GM12865 (cell line): ENCODE measurements at regions not wholly inside any gene's neighbourhood (a gene's known extent, or its start where the extent isn't known, plus 50 kb on each side); places are given as distances from the start of the nearest gene placed in this dataset.

Source experiments
- DNase-seq: peaks from one replicate; pipeline ENCODE4 v3.0.0; 2010; ENCODE audit warnings: low read depth
- H3K4me3 ChIP-seq: 2 replicates; pipeline ENCODE4 v1.5.1; 2011; ENCODE audit warnings: mild to moderate bottlenecking, low read depth, low read length, control low read depth
- CTCF ChIP-seq: IDR thresholded peaks from 2 replicates; pipeline ENCODE4 v1.5.1; 2011; ENCODE audit warnings: low read length, control low read depth, low read depth, inconsistent platforms; ENCODE audit not compliant: insufficient read depth; ENCODE audit errors: missing control alignments

DNA sequence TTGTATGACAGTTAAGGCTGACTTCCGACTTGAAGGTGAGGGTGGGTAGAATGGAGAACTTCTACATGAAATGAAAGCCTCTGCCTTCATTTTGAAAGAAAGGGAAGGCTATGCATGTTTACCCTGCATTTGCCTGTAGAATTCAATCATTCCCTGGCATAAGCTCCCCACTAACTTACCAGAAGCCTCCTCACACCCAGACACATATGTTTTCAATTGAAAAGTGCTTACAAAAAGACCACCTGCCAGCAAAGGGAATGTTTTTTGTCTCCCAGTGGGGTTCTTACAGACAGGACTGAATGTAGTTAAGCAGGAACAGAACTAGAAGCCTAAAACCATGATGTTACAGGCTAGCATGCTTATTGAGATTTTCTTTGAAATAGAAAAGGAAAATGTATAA, 392.1 kb upstream of the HSF2 start:
- no peak overlapping the region for H3K4me3 ChIP-seq
- TF ChIP-seq CTCF, result no peak
- DNase-seq, result no peak

DNA sequence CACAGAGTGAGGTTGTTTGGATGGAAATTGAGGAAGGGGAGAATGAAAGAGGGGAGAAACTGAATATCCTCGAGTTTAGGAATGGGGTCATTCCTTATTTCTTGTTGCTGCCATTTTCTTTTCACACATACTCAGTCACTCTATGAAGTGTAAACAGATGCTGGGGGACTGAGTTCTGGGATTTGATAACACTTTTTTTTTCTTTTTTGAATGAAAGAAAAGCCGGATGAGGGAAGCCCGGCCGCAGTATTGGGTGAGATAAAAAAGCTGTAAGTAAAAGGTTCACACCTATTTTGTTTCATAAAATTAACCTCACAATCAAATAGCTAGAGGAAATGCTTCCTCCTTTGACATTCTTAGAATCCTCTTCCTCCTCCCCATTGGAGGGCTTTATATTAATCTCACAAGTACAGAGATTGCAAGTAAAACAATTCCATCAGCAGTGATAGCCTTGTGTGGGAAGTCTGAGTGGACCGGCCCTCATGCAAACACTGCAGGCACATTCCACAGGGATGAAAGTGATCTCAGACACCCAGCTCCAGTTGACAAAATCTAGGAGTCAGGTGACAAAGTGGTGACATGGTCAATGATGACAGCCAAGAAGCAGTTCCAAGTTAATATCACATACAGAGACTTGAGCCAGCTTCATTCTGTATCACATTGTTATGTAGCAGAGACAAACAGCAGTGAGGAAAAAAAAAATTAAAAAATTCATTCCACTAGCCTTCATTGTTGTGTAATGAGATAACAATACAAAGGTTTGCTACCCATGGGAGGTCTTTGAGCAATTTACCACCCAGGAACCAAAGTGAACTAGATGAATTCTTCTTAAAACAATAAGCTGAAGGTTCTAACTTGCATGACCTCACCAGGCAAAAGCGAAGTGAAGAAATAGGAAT, 391.1 kb upstream of the HSF2 start:
- DNase-seq, result no peak
- TF ChIP-seq CTCF, result no peak
- no peak overlapping the region for H3K4me3 ChIP-seq

- H3K4me3 ChIP-seq, result no peak overlapping the region
- DNase-seq, result no peak
- TF ChIP-seq CTCF, result no peak
These were observed 390.5 kb upstream of the HSF2 start for GRCh38 chr6:122009000-122009350.

DNA sequence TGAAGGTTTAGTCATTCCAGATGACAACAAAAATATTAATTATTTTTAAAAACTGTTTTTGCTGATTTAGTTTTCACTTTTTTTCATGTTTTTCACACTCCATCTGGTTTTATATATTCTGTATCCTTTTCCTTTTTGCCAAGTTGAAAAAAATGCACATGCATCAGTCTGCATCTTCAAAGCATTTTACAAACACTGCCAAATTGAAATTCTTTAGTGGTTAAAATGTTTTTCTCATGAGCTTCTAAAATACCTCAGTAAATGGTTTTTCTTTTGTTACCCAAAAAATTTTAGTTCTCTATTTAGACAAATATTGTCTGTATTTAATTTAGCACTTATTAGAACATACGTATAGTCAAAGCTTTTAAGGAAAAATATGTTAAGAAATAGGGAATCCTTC, 386.9 kb upstream of the HSF2 start:
- DNase-seq, result no peak
- H3K4me3 ChIP-seq, result no peak overlapping the region
- no peak for TF ChIP-seq CTCF

DNA sequence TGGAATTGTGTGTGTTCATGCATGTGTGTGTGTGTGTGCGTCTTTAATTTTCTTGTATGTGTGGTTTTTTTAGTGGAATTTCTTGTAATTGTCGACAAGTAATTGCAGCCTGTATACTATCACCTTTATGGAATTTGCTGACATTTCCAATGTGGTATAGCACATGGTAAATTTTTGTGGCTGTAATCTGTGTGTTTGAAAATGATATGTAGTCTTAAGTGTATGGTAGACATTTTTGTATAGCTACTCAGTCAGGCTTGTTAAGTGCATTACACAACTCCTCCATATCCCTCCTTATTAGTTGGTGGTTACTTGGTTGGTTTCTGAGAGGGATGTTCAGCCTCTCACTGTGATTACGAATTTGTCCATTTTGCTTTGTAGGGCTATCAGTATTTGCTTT, 384.5 kb upstream of the HSF2 start:
- no peak for TF ChIP-seq CTCF
- no peak for DNase-seq
- H3K4me3 ChIP-seq, result no peak overlapping the region

DNA sequence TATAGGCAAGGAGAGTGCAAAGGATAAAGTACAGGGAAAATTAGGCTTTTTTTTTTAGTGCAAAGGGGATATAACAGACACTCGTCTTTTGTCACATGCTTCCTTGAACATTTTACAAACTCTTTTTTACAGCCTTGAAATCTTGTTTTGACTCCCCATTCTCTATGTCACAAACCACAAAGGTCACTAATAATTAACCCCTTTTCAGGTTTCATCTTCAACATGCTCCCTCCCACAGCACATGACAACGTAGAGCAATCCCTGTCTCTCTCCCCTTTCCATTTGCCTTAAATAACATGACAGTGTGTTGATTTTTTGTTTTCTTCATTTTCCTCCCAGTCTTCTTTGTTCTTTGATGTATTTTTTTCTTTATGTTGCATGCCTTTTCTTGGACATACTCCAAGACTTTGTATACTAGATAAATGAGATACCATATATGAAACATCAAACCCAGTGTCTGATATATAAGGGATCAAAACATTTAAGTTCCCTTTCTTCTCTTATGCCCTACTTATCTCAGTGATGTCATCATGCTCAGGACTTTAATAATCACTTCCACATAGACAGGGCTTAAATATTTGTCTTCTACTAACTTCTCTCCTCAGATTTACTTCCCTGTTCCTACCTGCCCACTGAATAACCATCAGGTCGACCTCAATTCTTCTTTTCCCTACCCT, 378.7 kb upstream of the HSF2 start:
- H3K4me3 ChIP-seq, result no peak overlapping the region
- no peak for TF ChIP-seq CTCF
- DNase-seq, result no peak

DNA sequence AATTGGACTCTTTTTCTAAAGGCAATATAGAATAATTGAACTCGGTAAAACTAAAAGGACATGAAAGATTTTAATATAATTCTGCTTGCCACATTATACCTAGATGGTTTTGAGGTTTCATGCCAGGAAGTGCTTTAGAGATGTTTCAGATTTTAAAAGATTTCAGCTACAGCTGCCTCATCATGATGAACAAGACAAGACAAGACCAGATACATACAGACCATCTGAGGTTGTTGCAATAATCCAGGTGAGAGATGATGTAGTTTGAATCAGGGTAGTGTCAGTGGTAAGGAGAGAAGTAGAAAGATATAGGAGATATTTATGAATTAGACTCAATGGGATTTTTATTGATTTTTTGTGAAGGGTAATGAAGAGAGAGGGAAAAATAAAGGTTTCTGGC, 374.3 kb upstream of the HSF2 start:
- DNase-seq, result no peak
- no peak overlapping the region for H3K4me3 ChIP-seq
- no peak for TF ChIP-seq CTCF
